ENCODE measurements at regions not wholly inside any gene's neighbourhood (a gene's known extent, or its start where the extent isn't known, plus 50 kb on each side); places are given as distances from the start of the nearest gene placed in this dataset.

DNA sequence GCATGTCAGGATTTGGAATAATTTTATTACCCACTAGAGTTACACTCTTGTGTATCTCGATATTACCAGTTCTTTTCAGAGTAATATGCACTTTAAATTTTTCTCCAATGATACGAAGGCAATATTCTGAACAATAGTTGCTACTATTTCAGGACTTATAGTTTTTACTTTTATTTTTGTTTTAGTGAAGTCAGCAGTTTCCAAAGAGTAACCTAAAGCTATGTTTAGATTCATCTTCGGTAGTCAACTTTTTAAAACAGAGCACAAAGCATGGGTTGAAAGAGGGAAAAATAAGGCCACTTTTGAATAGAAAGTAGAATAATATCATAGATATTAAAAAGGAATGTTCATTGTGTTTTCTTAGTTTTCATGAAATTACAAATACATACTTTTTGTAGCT is 532.7 kb downstream of the CPS1 start:
- no peak for TF ChIP-seq CTCF (conservative IDR thresholded peaks at IDR 0.05 in 1 of 2, IDR thresholded peaks at IDR 0.05 in 1 of 2; ENCODE audit: low read depth in 1 of 2, low read length in 2 of 2)
- TF ChIP-seq EZH2 (IDR thresholded peaks at IDR 0.05; ENCODE audit: low read length, missing control alignments), result no peak
- no peaks in the 10 kb centered on the region for H3K36me3 ChIP-seq (ENCODE audit: control insufficient read depth, insufficient read depth, low read length)
- H2AFZ ChIP-seq (ENCODE audit: low read length), result no peak overlapping the region
- no peak overlapping the region for H3K4me3 ChIP-seq (replicated peaks in 1 of 4; ENCODE audit: control extremely low read depth in 1 of 4, insufficient read depth in 1 of 4, low read depth in 3 of 4, low read length in 4 of 4)
- H3K4me2 ChIP-seq (ENCODE audit: extremely low read depth, insufficient read depth, low read length), result no peak overlapping the region
- no peak for DNase-seq (ENCODE audit: low read depth in 2 of 2)
- H3K79me2 ChIP-seq (ENCODE audit: control insufficient read depth, insufficient read depth, low read length), result no peaks in the 10 kb centered on the region
- H3K27me3 ChIP-seq (ENCODE audit: control insufficient read depth, insufficient read depth, low read length), result no peaks in the 10 kb centered on the region
- H3K9me3 ChIP-seq (ENCODE audit: control insufficient read depth, insufficient read depth, low read depth, low read length), result no peaks in the 10 kb centered on the region
- no peaks in the 10 kb centered on the region for H4K20me1 ChIP-seq (ENCODE audit: control insufficient read depth, extremely low read depth, insufficient read depth, low read length)
- H3K9ac ChIP-seq (ENCODE audit: insufficient read depth, low read length), result no peak overlapping the region
- no peak overlapping the region for H3K27ac ChIP-seq (ENCODE audit: insufficient read depth, low read length)
- no peaks in the 10 kb centered on the region for H3K4me1 ChIP-seq (ENCODE audit: control insufficient read depth, extremely low read depth, insufficient read depth, low read length)

- no peak overlapping the region for H3K9ac ChIP-seq (ENCODE audit: insufficient read depth, low read length)
- H3K27ac ChIP-seq (ENCODE audit: insufficient read depth, low read length), result no peak overlapping the region
- H3K9me3 ChIP-seq (ENCODE audit: control insufficient read depth, insufficient read depth, low read depth, low read length), result no peaks in the 10 kb centered on the region
- no peaks in the 10 kb centered on the region for H3K4me1 ChIP-seq (ENCODE audit: control insufficient read depth, extremely low read depth, insufficient read depth, low read length)
- H4K20me1 ChIP-seq (ENCODE audit: control insufficient read depth, extremely low read depth, insufficient read depth, low read length), result no peaks in the 10 kb centered on the region
- no peak overlapping the region for H3K4me3 ChIP-seq (replicated peaks in 1 of 4; ENCODE audit: control extremely low read depth in 1 of 4, insufficient read depth in 1 of 4, low read depth in 3 of 4, low read length in 4 of 4)
- no peak overlapping the region for H2AFZ ChIP-seq (ENCODE audit: low read length)
- no peak overlapping the region for H3K4me2 ChIP-seq (ENCODE audit: extremely low read depth, insufficient read depth, low read length)
- TF ChIP-seq EZH2 (IDR thresholded peaks at IDR 0.05; ENCODE audit: low read length, missing control alignments) (no peak), CTCF (conservative IDR thresholded peaks at IDR 0.05 in 1 of 2, IDR thresholded peaks at IDR 0.05 in 1 of 2; ENCODE audit: low read depth in 1 of 2, low read length in 2 of 2) (peak in 1 of 2 donors; percentile 5)
- no peaks in the 10 kb centered on the region for H3K79me2 ChIP-seq (ENCODE audit: control insufficient read depth, insufficient read depth, low read length)
- no peak for DNase-seq (ENCODE audit: low read depth in 2 of 2)
- no peaks in the 10 kb centered on the region for H3K27me3 ChIP-seq (ENCODE audit: control insufficient read depth, insufficient read depth, low read length)
- no peaks in the 10 kb centered on the region for H3K36me3 ChIP-seq (ENCODE audit: control insufficient read depth, insufficient read depth, low read length)
Observed at GRCh38 chr2:211093743-211094303, 537.4 kb downstream of the CPS1 start.

DNA sequence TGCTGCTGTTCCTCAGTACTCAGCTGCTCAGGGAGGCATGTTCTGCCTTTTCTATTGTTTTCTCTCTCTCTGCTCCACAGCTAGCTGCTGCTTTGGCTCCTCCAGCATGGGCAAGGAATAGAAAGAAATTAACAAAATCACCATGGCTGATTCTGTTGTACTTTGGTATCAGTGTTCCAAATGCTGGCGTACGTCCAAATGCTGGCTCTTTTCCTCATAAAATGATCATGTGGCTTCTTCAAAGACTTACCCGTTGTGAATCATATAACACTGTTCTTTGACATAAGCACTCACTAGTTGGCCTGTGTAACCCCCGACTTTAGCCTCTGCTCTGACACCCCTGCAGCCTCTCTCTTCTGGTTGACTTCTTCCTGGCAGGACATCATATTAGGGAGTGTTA is 547.6 kb downstream of the CPS1 start:
- no peak overlapping the region for H3K4me2 ChIP-seq (ENCODE audit: extremely low read depth, insufficient read depth, low read length)
- H3K79me2 ChIP-seq (ENCODE audit: control insufficient read depth, insufficient read depth, low read length), result no peaks in the 10 kb centered on the region
- no peaks in the 10 kb centered on the region for H4K20me1 ChIP-seq (ENCODE audit: control insufficient read depth, extremely low read depth, insufficient read depth, low read length)
- DNase-seq (ENCODE audit: low read depth in 2 of 2), result no peak
- no peak overlapping the region for H3K4me3 ChIP-seq (replicated peaks in 1 of 4; ENCODE audit: control extremely low read depth in 1 of 4, insufficient read depth in 1 of 4, low read depth in 3 of 4, low read length in 4 of 4)
- no peak overlapping the region for H2AFZ ChIP-seq (ENCODE audit: low read length)
- TF ChIP-seq EZH2 (IDR thresholded peaks at IDR 0.05; ENCODE audit: low read length, missing control alignments) (no peak), CTCF (conservative IDR thresholded peaks at IDR 0.05 in 1 of 2, IDR thresholded peaks at IDR 0.05 in 1 of 2; ENCODE audit: low read depth in 1 of 2, low read length in 2 of 2) (no peak)
- no peak overlapping the region for H3K9ac ChIP-seq (ENCODE audit: insufficient read depth, low read length)
- no peaks in the 10 kb centered on the region for H3K36me3 ChIP-seq (ENCODE audit: control insufficient read depth, insufficient read depth, low read length)
- no peaks in the 10 kb centered on the region for H3K4me1 ChIP-seq (ENCODE audit: control insufficient read depth, extremely low read depth, insufficient read depth, low read length)
- H3K27ac ChIP-seq (ENCODE audit: insufficient read depth, low read length), result no peak overlapping the region
- H3K27me3 ChIP-seq (ENCODE audit: control insufficient read depth, insufficient read depth, low read length), result no peaks in the 10 kb centered on the region
- H3K9me3 ChIP-seq (ENCODE audit: control insufficient read depth, insufficient read depth, low read depth, low read length), result no peaks in the 10 kb centered on the region
